ENCODE measurements at regions not wholly inside any gene's neighbourhood (a gene's known extent, or its start where the extent isn't known, plus 50 kb on each side); places are given as distances from the start of the nearest gene placed in this dataset.

DNA sequence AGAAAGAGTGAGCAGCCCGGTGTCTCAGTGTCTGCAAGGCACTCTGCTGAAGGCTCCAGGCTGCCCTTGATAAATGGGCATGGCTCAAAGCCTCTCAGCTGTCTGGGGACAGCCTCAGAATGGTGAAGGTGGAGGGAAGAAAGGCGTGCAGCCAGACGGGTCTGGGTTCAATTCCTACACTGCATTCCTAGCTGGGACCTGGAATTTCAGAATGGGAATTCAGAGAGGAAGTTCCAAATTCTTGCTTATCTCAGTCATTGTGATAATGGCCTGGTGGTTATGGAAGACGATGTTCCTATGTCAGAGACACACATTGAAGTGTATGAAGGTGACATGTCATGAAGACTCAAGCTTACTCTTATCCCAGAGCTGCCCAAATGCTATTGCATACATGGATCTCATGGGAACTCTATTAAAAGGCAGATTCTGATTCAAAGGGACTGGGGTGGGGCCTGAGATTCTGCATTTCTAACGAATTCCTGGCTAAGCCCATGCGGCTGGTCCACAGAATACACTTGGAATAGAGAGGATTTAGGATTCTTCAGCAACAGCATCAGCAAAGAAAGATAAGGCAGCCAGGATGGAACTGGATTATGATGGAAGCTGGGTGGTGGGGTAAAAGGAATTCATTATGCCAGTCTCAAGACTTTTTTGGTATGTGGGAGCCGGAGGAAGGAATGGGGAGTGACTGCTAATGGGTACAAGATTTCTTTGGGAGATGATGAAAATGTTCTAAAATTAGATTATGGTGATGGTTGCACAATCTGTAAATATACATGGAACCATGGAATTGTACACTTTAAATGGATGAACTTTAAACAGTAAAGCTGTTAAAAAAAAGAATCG, 82.6 kb upstream of the ZMIZ1 start:
- TF ChIP-seq, protein P1, sequence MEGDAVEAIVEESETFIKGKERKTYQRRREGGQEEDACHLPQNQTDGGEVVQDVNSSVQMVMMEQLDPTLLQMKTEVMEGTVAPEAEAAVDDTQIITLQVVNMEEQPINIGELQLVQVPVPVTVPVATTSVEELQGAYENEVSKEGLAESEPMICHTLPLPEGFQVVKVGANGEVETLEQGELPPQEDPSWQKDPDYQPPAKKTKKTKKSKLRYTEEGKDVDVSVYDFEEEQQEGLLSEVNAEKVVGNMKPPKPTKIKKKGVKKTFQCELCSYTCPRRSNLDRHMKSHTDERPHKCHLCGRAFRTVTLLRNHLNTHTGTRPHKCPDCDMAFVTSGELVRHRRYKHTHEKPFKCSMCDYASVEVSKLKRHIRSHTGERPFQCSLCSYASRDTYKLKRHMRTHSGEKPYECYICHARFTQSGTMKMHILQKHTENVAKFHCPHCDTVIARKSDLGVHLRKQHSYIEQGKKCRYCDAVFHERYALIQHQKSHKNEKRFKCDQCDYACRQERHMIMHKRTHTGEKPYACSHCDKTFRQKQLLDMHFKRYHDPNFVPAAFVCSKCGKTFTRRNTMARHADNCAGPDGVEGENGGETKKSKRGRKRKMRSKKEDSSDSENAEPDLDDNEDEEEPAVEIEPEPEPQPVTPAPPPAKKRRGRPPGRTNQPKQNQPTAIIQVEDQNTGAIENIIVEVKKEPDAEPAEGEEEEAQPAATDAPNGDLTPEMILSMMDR (IDR thresholded peaks at IDR 0.05 in 4 of 5, conservative IDR thresholded peaks at IDR 0.05 in 1 of 5) = no peak
- no peak for TF ChIP-seq POLR2A (IDR thresholded peaks at IDR 0.05)

All from gastrocnemius medialis (tissue), 4 donors.